Panc1 (cell line): ENCODE measurements at regions not wholly inside any gene's neighbourhood (a gene's known extent, or its start where the extent isn't known, plus 50 kb on each side); places are given as distances from the start of the nearest gene placed in this dataset.

Experiments
- ATAC-seq: fragments of 200-7000 bp; cut with Tn5 transposase; 2 replicates; pipeline ENCODE4 v1.9.1; 2020; ENCODE audit warnings: mild to moderate bottlenecking, moderate library complexity
- BruUV-seq: library from RNA; stranded (reverse); fragments of 400-500 nt; replicated peaks from 2 replicates; lab custom pipeline; 2021; lab: Mats Ljungman, UMichigan
- CTCF ChIA-PET: fragments of 300-600 bp; sonication (Branson Sonifier 250); formaldehyde crosslinking; loops from one replicate; lab custom pipeline; 2022; ENCODE audit warnings: antibody characterized with exemption; lab: Charles Lee
- POLR2A ChIA-PET: fragments of 300-600 bp; sonication (Branson Sonifier 250); formaldehyde crosslinking; loops from one replicate; lab custom pipeline; 2022; ENCODE audit warnings: antibody characterized with exemption; lab: Charles Lee
- DNase-seq: peaks from one replicate; pipeline ENCODE4 v3.0.0-alpha.2; 2010; ENCODE audit warnings: low read depth, low spot score
- H3K27ac ChIP-seq: 2 replicates; pipeline ENCODE4 v1.5.1; 2011; ENCODE audit warnings: mild to moderate bottlenecking, low read length, inconsistent platforms
- H3K27me3 ChIP-seq: fragments of 200-500 bp; sonication (Bioruptor generic); 2 replicates; pipeline ENCODE4 v1.6.0; 2014; ENCODE audit warnings: low read length, inconsistent platforms; ENCODE audit not compliant: control insufficient read depth, insufficient read depth
- H3K36me3 ChIP-seq: fragments of 200-500 bp; sonication (Bioruptor generic); 2 replicates; pipeline ENCODE4 v1.5.1; 2014; ENCODE audit warnings: inconsistent platforms, mild to moderate bottlenecking, low read length, moderate library complexity; ENCODE audit not compliant: control insufficient read depth, insufficient read depth
- H3K4me1 ChIP-seq: 2 replicates; pipeline ENCODE4 v1.5.1; 2011; ENCODE audit warnings: inconsistent platforms, mild to moderate bottlenecking, low read length, moderate library complexity; ENCODE audit not compliant: control insufficient read depth, insufficient read depth
- H3K4me3 ChIP-seq, 2 experiments: 2 replicates each; pipeline ENCODE4 v1.5.1; 2011 to 2012; ENCODE audit warnings: low read depth in 2 of 2, low read length in 2 of 2, mild to moderate bottlenecking in 2 of 2, inconsistent platforms in 1 of 2, moderate library complexity in 1 of 2
- H3K9me3 ChIP-seq: fragments of 200-500 bp; sonication (Bioruptor generic); 2 replicates; pipeline ENCODE4 v1.5.1; 2014; ENCODE audit warnings: low read depth, mild to moderate bottlenecking, inconsistent platforms, low read length, moderate library complexity; ENCODE audit not compliant: control insufficient read depth, insufficient read depth
- CTCF ChIP-seq: fragments of 450-650 bp; IDR thresholded peaks from 2 replicates; pipeline ENCODE4 v1.5.1; 2017; ENCODE audit warnings: mild to moderate bottlenecking
- POLR2AphosphoS5 ChIP-seq: IDR thresholded peaks from 2 replicates; pipeline ENCODE4 v1.6.1; 2012; ENCODE audit warnings: mild to moderate bottlenecking, low read depth, low read length, moderate library complexity
- REST ChIP-seq, 2 experiments: IDR thresholded peaks; 2 replicates each; pipeline ENCODE4 v1.6.1; 2011 to 2012; ENCODE audit warnings: low read depth in 2 of 2, control low read depth in 1 of 2, low read length in 1 of 2, mild to moderate bottlenecking in 1 of 2, moderate library complexity in 1 of 2; ENCODE audit not compliant: insufficient read depth in 1 of 2
- SIN3A ChIP-seq: IDR thresholded peaks from 2 replicates; pipeline ENCODE4 v1.6.1; 2012; ENCODE audit warnings: low read depth, mild to moderate bottlenecking, low read length, moderate library complexity, borderline replicate concordance; ENCODE audit not compliant: insufficient read depth
- TCF7L2 ChIP-seq: IDR thresholded peaks from 2 replicates; pipeline ENCODE4 v1.6.1; 2011; ENCODE audit warnings: mild to moderate bottlenecking, low read depth, low read length, inconsistent platforms
- in situ Hi-C: cut with HindIII; loops from 2 replicates; pipeline ENCODE4 v1.10.0; 2016; ENCODE audit warnings: low sequenced_read_pairs, low pct_unique_long_range_greater_than_20kb
- intact Hi-C: fragments of 100-400 bp; cut with micrococcal nuclease; formaldehyde crosslinking; loops from one replicate; pipeline ENCODE4 v1.10.0; 2022; ENCODE audit not compliant: unreplicated experiment

DNA sequence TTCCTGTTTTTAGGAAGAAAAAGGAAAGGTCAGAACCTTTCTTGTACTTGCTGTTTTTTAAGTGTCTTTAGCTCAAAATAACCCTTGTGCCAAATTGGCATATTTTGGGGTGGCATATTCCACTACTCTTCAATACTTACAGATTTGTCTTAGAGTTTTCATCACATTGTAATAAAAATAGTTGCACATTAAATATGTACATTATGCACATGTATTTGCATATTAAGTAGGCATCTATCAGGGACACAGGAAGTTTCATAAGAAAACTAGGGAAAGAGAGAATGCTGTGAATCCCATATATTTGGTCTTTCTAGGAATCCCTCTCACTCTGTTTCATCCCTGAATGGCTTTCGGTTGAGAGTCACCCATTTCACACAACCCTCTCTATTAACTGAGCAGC lies 139.6 kb downstream of the LARP7 start:
- Histone ChIP-seq H3K27me3 (no peaks in the 10 kb centered on the region), H3K4me3 (no peak overlapping the region), H3K27ac (no peak overlapping the region), H3K36me3 (no peaks in the 10 kb centered on the region), H3K4me1 (no peaks in the 10 kb centered on the region), H3K9me3 (no peaks in the 10 kb centered on the region)
- ChIA-PET POLR2A (no interaction called here), CTCF (no interaction called here)
- ATAC-seq = no peak
- intact Hi-C loops (no loop called here), in situ Hi-C loops (no loop called here)
- TF ChIP-seq POLR2AphosphoS5 (no peak), CTCF (no peak), SIN3A (no peak), TCF7L2 (no peak), REST (IDR thresholded peaks at IDR 0.05; ENCODE audit: insufficient read depth in 1 of 2, low read depth in 2 of 2, low read length in 1 of 2) (no peak)
- no TSS peak for BruUV-seq
- DNase-seq = no peak

DNA sequence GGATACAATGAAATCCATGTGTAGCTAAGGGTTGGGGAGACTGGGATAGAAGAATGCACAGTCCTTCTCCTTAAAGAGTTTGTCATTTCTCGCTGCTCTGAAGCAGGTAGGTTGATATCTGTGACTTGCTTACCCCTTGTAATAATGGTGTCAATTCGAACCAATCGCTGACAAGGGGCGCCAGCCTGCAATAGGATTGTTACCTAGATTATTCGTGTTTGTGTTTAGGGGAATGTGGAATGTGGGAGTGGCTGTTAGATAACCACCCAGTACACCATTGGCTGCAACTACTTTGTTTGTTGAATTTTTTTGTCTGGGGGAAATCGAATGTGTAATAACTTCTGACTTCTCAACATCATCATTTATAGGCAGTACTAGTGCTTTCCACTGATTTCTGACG lies 141.6 kb downstream of the LARP7 start:
- Histone ChIP-seq H3K36me3 (no peaks in the 10 kb centered on the region), H3K27ac (no peak overlapping the region), H3K4me1 (no peaks in the 10 kb centered on the region), H3K27me3 (no peaks in the 10 kb centered on the region), H3K9me3 (no peaks in the 10 kb centered on the region), H3K4me3 (no peak overlapping the region)
- TF ChIP-seq SIN3A (no peak), REST (IDR thresholded peaks at IDR 0.05; ENCODE audit: insufficient read depth in 1 of 2, low read depth in 2 of 2, low read length in 1 of 2) (no peak), POLR2AphosphoS5 (no peak), CTCF (no peak), TCF7L2 (no peak)
- POLR2A ChIA-PET = no interaction called here
- intact Hi-C loops = no loop called here
- CTCF ChIA-PET = no interaction called here
- no TSS peak for BruUV-seq
- in situ Hi-C loops = no loop called here
- no peak for ATAC-seq
- no peak for DNase-seq
